Activated T-helper 2 cell treated with anti-CD3 and anti-CD28 coated beads, Interferon-gamma antibody, Interleukin-2, Interleukin-4, amounts not matched to agents 10 μg/mL and 5 μg/mL and 100 μg/mL, durations not matched to agents 14 hours and 24 hours and 36 hours (primary cell): ENCODE measurements at regions not wholly inside any gene's neighbourhood (a gene's known extent, or its start where the extent isn't known, plus 50 kb on each side); places are given as distances from the start of the nearest gene placed in this dataset.
"Not testable (repeated sequence)": the region's sequence is repeated elsewhere in the genome, so short reads cannot be mapped to it uniquely, and the experiment has no call there.

ENCODE experiments used
- DNase-seq: peaks from one replicate; pipeline ENCODE4 v3.0.0; 2021; ENCODE audit warnings: low spot score
- H3K27ac Mint-ChIP-seq: one replicate; pipeline ENCODE4 v1.8.0; 2021; ENCODE audit warnings: mixed read lengths
- H3K27me3 Mint-ChIP-seq: one replicate; pipeline ENCODE4 v1.8.0; 2021; ENCODE audit warnings: low read depth, mixed read lengths
- H3K36me3 Mint-ChIP-seq: one replicate; pipeline ENCODE4 v1.8.0; 2021; ENCODE audit warnings: low read depth, mixed read lengths
- H3K4me1 Mint-ChIP-seq: one replicate; pipeline ENCODE4 v1.8.0; 2021; ENCODE audit warnings: low read depth, mixed read lengths
- H3K4me3 Mint-ChIP-seq: one replicate; pipeline ENCODE4 v1.8.0; 2021; ENCODE audit warnings: low read depth, mild to moderate bottlenecking, moderate library complexity, mixed read lengths
- H3K9me3 Mint-ChIP-seq: one replicate; pipeline ENCODE4 v1.8.0; 2021; ENCODE audit warnings: mixed read lengths
- intact Hi-C: fragments of 100-400 bp; cut with micrococcal nuclease; formaldehyde crosslinking; loops from one replicate; pipeline ENCODE4 v1.15.1; 2023

GRCh38 chr17:79547171-79547570, 63.7 kb downstream of the RBFOX3 start:
- intact Hi-C loops, H3K27ac Mint-ChIP-seq, H3K27me3 Mint-ChIP-seq, DNase-seq, H3K36me3 Mint-ChIP-seq, H3K4me3 Mint-ChIP-seq, H3K9me3 Mint-ChIP-seq, H3K4me1 Mint-ChIP-seq: not testable (repeated sequence)

GRCh38 chr17:79546386-79546785, 64.5 kb downstream of the RBFOX3 start:
- H3K9me3 Mint-ChIP-seq = no peaks in the 10 kb centered on the region
- H3K4me3 Mint-ChIP-seq = no peak overlapping the region
- intact Hi-C loops = no loop called here
- H3K36me3 Mint-ChIP-seq = no peaks in the 10 kb centered on the region
- no peaks in the 10 kb centered on the region for H3K4me1 Mint-ChIP-seq
- DNase-seq = no peak
- H3K27me3 Mint-ChIP-seq = no peaks in the 10 kb centered on the region
- no peak overlapping the region for H3K27ac Mint-ChIP-seq

GRCh38 chr17:79545251-79546005, 65.4 kb downstream of the RBFOX3 start:
- DNase-seq = no peak
- H3K4me3 Mint-ChIP-seq = no peak overlapping the region
- no peaks in the 10 kb centered on the region for H3K9me3 Mint-ChIP-seq
- intact Hi-C loops = no loop called here
- no peaks in the 10 kb centered on the region for H3K27me3 Mint-ChIP-seq
- no peaks in the 10 kb centered on the region for H3K4me1 Mint-ChIP-seq
- no peaks in the 10 kb centered on the region for H3K36me3 Mint-ChIP-seq
- H3K27ac Mint-ChIP-seq = no peak overlapping the region

GRCh38 chr17:79544142-79544914, 66.5 kb downstream of the RBFOX3 start:
- Mint-ChIP-seq H3K4me3 (no peak overlapping the region), H3K27ac (no peak overlapping the region), H3K36me3 (no peaks in the 10 kb centered on the region), H3K9me3 (no peaks in the 10 kb centered on the region), H3K4me1 (no peaks in the 10 kb centered on the region), H3K27me3 (no peaks in the 10 kb centered on the region)
- intact Hi-C loops = no loop called here
- DNase-seq = no peak

- DNase-seq = no peak
- H3K27me3 Mint-ChIP-seq = no peaks in the 10 kb centered on the region
- intact Hi-C loops = no loop called here
- H3K9me3 Mint-ChIP-seq = no peaks in the 10 kb centered on the region
- no peaks in the 10 kb centered on the region for H3K4me1 Mint-ChIP-seq
- no peak overlapping the region for H3K4me3 Mint-ChIP-seq
- no peak overlapping the region for H3K27ac Mint-ChIP-seq
- no peaks in the 10 kb centered on the region for H3K36me3 Mint-ChIP-seq
Observed at GRCh38 chr17:79543531-79543930, 67.3 kb downstream of the RBFOX3 start.

- Mint-ChIP-seq H3K9me3 (no peaks in the 10 kb centered on the region), H3K4me3 (no peak overlapping the region), H3K36me3 (no peaks in the 10 kb centered on the region), H3K4me1 (no peaks in the 10 kb centered on the region), H3K27ac (no peak overlapping the region), H3K27me3 (no peaks in the 10 kb centered on the region)
- DNase-seq = no peak
- intact Hi-C loops = no loop called here
Observed at GRCh38 chr17:79542718-79543117, 68.1 kb downstream of the RBFOX3 start.

GRCh38 chr17:79541056-79541850, 69.6 kb downstream of the RBFOX3 start:
- Mint-ChIP-seq H3K4me1 (no peaks in the 10 kb centered on the region), H3K27me3 (no peaks in the 10 kb centered on the region), H3K4me3 (no peak overlapping the region), H3K9me3 (no peaks in the 10 kb centered on the region), H3K36me3 (no peaks in the 10 kb centered on the region), H3K27ac (no peak overlapping the region)
- intact Hi-C loops = no loop called here
- DNase-seq = no peak

GRCh38 chr17:79539944-79540705, 70.7 kb downstream of the RBFOX3 start:
- H3K27me3 Mint-ChIP-seq = no peaks in the 10 kb centered on the region
- no peaks in the 10 kb centered on the region for H3K36me3 Mint-ChIP-seq
- no peak overlapping the region for H3K4me3 Mint-ChIP-seq
- no peaks in the 10 kb centered on the region for H3K9me3 Mint-ChIP-seq
- no peak for DNase-seq
- no peaks in the 10 kb centered on the region for H3K4me1 Mint-ChIP-seq
- no peak overlapping the region for H3K27ac Mint-ChIP-seq
- intact Hi-C loops = no loop called here

- Mint-ChIP-seq H3K27me3 (no peaks in the 10 kb centered on the region), H3K27ac (no peak overlapping the region), H3K9me3 (no peaks in the 10 kb centered on the region), H3K4me1 (no peaks in the 10 kb centered on the region), H3K36me3 (no peaks in the 10 kb centered on the region), H3K4me3 (no peak overlapping the region)
- DNase-seq = no peak
- intact Hi-C loops = no loop called here
Observed at GRCh38 chr17:79538291-79538690, 72.6 kb downstream of the RBFOX3 start.

GRCh38 chr17:79537686-79538085, 73.2 kb downstream of the RBFOX3 start:
- DNase-seq = no peak
- Mint-ChIP-seq H3K27me3 (no peaks in the 10 kb centered on the region), H3K9me3 (no peaks in the 10 kb centered on the region), H3K36me3 (no peaks in the 10 kb centered on the region), H3K4me3 (no peak overlapping the region), H3K4me1 (no peaks in the 10 kb centered on the region), H3K27ac (no peak overlapping the region)
- intact Hi-C loops = no loop called here

GRCh38 chr17:79537061-79537460, 73.8 kb downstream of the RBFOX3 start:
- Mint-ChIP-seq H3K4me3 (no peak overlapping the region), H3K36me3 (no peaks in the 10 kb centered on the region), H3K27me3 (no peaks in the 10 kb centered on the region), H3K4me1 (no peaks in the 10 kb centered on the region), H3K27ac (no peak overlapping the region), H3K9me3 (no peaks in the 10 kb centered on the region)
- DNase-seq = no peak
- intact Hi-C loops = no loop called here

- no peak for DNase-seq
- Mint-ChIP-seq H3K4me1 (no peaks in the 10 kb centered on the region), H3K27me3 (no peaks in the 10 kb centered on the region), H3K9me3 (no peaks in the 10 kb centered on the region), H3K36me3 (no peaks in the 10 kb centered on the region), H3K27ac (no peak overlapping the region), H3K4me3 (no peak overlapping the region)
- intact Hi-C loops = no loop called here
Observed at GRCh38 chr17:79536212-79536840, 74.5 kb downstream of the RBFOX3 start.
